B cell (primary cell): ENCODE measurements at regions not wholly inside any gene's neighbourhood (a gene's known extent, or its start where the extent isn't known, plus 50 kb on each side); places are given as distances from the start of the nearest gene placed in this dataset.

Experiments used
- ATAC-seq: fragments of 200-7000 bp; cut with Tn5 transposase; one replicate; pipeline ENCODE4 v1.10.0; 2021; ENCODE audit warnings: low read depth, mild to moderate bottlenecking, moderate number of reproducible peaks, moderate library complexity
- CTCF ChIA-PET: fragments of 350-600 bp; sonication (Branson Sonifier 250); formaldehyde crosslinking; loops from one replicate; lab custom pipeline; 2021; ENCODE audit warnings: antibody characterized with exemption, inconsistent platforms; lab: Charles Lee
- POLR2A ChIA-PET: fragments of 350-600 bp; sonication (Branson Sonifier 250); formaldehyde crosslinking; loops from one replicate; lab custom pipeline; 2021; ENCODE audit warnings: antibody characterized with exemption; lab: Charles Lee
- DNase-seq: peaks from one replicate; pipeline ENCODE4 v3.0.0; 2013
- H2AFZ ChIP-seq: 2 replicates; pipeline ENCODE4 v1.6.1; 2012; ENCODE audit warnings: mild to moderate bottlenecking, low read depth, low read length; ENCODE audit not compliant: insufficient read depth, poor library complexity, severe bottlenecking
- H3K27ac ChIP-seq, 2 donors: 1 replicate in 1 of 2; 2 replicates in 1 of 2; pipeline ENCODE4 v1.5.1; 2012 to 2013; ENCODE audit warnings: low read length in 2 of 2, mild to moderate bottlenecking in 2 of 2, moderate library complexity in 1 of 2
- H3K27me3 ChIP-seq, 4 experiments: fragments of 200-600 bp in 1 of 4; sonication (generic) in 1 of 4; replicated peaks in 1 of 4; 1 replicate in 2 of 4; 2 replicates in 2 of 4; pipeline versions ENCODE4 v1.6.1 to v1.7.0; 2013 to 2016; ENCODE audit warnings: low read length in 3 of 4, mild to moderate bottlenecking in 2 of 4, mixed read lengths in 1 of 4, moderate library complexity in 1 of 4; ENCODE audit not compliant: insufficient read depth in 4 of 4, control insufficient read depth in 3 of 4; ENCODE audit errors: control extremely low read depth in 1 of 4
- H3K36me3 ChIP-seq, 2 experiments: replicated peaks in 1 of 2; 1 replicate in 1 of 2; 2 replicates in 1 of 2; pipeline versions ENCODE4 v1.6.1 to v1.7.1; 2013; ENCODE audit warnings: low read length in 1 of 2; ENCODE audit not compliant: insufficient read depth in 2 of 2, control insufficient read depth in 1 of 2; ENCODE audit errors: control extremely low read depth in 1 of 2, extremely low read depth in 1 of 2
- H3K4me1 ChIP-seq, 2 donors: fragments of 200-600 bp in 1 of 2; sonication (generic) in 1 of 2; 1 replicate in 1 of 2; 2 replicates in 1 of 2; pipeline versions ENCODE4 v1.5.1 to v1.6.1; 2013 to 2017; ENCODE audit warnings: low read length in 2 of 2; ENCODE audit not compliant: control insufficient read depth in 2 of 2, insufficient read depth in 2 of 2
- H3K4me2 ChIP-seq: replicated peaks from 2 replicates; pipeline ENCODE3; 2012; ENCODE audit warnings: mild to moderate bottlenecking, low read depth, low read length; ENCODE audit not compliant: poor library complexity, severe bottlenecking
- H3K4me3 ChIP-seq, 5 experiments: fragments of 200-600 bp in 1 of 5; sonication (generic) in 1 of 5; 1 replicate in 3 of 5; 2 replicates in 2 of 5; pipeline versions ENCODE4 v1.5.1 to v1.7.0; 2011 to 2016; ENCODE audit warnings: low read length in 4 of 5, mild to moderate bottlenecking in 4 of 5, low read depth in 2 of 5, control low read depth in 1 of 5, moderate library complexity in 1 of 5; ENCODE audit not compliant: insufficient read depth in 1 of 5; ENCODE audit errors: control extremely low read depth in 1 of 5, extremely low read depth in 1 of 5
- H3K79me2 ChIP-seq: fragments of 200-600 bp; sonication (generic); one replicate; pipeline ENCODE4 v1.6.0; 2016; ENCODE audit warnings: low read length; ENCODE audit not compliant: control insufficient read depth, insufficient read depth
- H3K9ac ChIP-seq: fragments of 200-600 bp; sonication (generic); 2 replicates; pipeline ENCODE4 v1.6.1; 2017; ENCODE audit warnings: mild to moderate bottlenecking, low read length, moderate library complexity
- H3K9me3 ChIP-seq, 3 donors: one replicate each; pipeline versions ENCODE4 v1.6.1 to v1.7.1; 2013; ENCODE audit warnings: low read length in 2 of 3; ENCODE audit not compliant: control insufficient read depth in 2 of 3, insufficient read depth in 1 of 3; ENCODE audit errors: control extremely low read depth in 1 of 3
- H4K20me1 ChIP-seq: 2 replicates; pipeline ENCODE4 v1.6.0; 2012; ENCODE audit warnings: mild to moderate bottlenecking, low read length; ENCODE audit not compliant: insufficient read depth, control insufficient read depth, poor library complexity, severe bottlenecking
- H3K27ac Mint-ChIP-seq: one replicate; pipeline ENCODE4 v1.8.0; 2021; ENCODE audit warnings: mixed read lengths
- H3K27me3 Mint-ChIP-seq: one replicate; pipeline ENCODE4 v1.8.0; 2021; ENCODE audit warnings: mixed read lengths
- H3K4me1 Mint-ChIP-seq: one replicate; pipeline ENCODE4 v1.8.0; 2021; ENCODE audit warnings: mixed read lengths
- H3K4me3 Mint-ChIP-seq: one replicate; pipeline ENCODE4 v1.8.0; 2021; ENCODE audit warnings: mixed read lengths
- H3K9me3 Mint-ChIP-seq: one replicate; pipeline ENCODE4 v1.8.0; 2022; ENCODE audit warnings: mixed read lengths; ENCODE audit not compliant: insufficient read depth
- CTCF ChIP-seq: fragments of 200-600 bp; IDR thresholded peaks from one replicate; pipeline ENCODE4 v1.8.0; 2022; ENCODE audit warnings: antibody characterized with exemption, mild to moderate bottlenecking
- EZH2 ChIP-seq: IDR thresholded peaks from 2 replicates; pipeline ENCODE4 v1.6.1; 2012; ENCODE audit warnings: borderline replicate concordance, low read depth, mild to moderate bottlenecking, moderate library complexity, low read length; ENCODE audit not compliant: insufficient read depth, poor library complexity, severe bottlenecking
- whole genome bisulfite sequencing: methylation state at CpG from one replicate; pipeline ENCODE4 v1.1.5; 2013; ENCODE audit warnings: missing lambda C conversion rate; ENCODE audit not compliant: insufficient coverage; 5-methylcytosine and 5-hydroxymethylcytosine counted together
- intact Hi-C: fragments of 100-400 bp; cut with micrococcal nuclease; formaldehyde crosslinking; loops from one replicate; pipeline ENCODE4 v1.10.0; 2022

- intact Hi-C loops: no loop called here
- H3K4me1 Mint-ChIP-seq: no peaks in the 10 kb centered on the region
These were observed 390.1 kb downstream of the IL20RB start for GRCh38 chr3:137347817-137348368.

GRCh38 chr3:137348936-137349335, 391.2 kb downstream of the IL20RB start:
- ChIA-PET CTCF (no interaction called here), POLR2A (no interaction called here)
- H3K27me3 ChIP-seq: no peaks in the 10 kb centered on the region
- no peak overlapping the region for H3K9ac ChIP-seq
- H3K4me2 ChIP-seq: no peak overlapping the region
- no peak overlapping the region for H2AFZ ChIP-seq
- Mint-ChIP-seq H3K4me3 (no peak overlapping the region), H3K27me3 (no peaks in the 10 kb centered on the region), H3K27ac (no peak overlapping the region), H3K9me3 (peaks cover 2% of the 10 kb centered on the region), H3K4me1 (no peaks in the 10 kb centered on the region)
- intact Hi-C loops: no loop called here
- no peak overlapping the region for H3K4me3 ChIP-seq
- H3K4me1 ChIP-seq: no peaks in the 10 kb centered on the region
- WGBS: 71% methylated on average over 5 of the region's 7 CpGs
- ATAC-seq: no peak
- H3K27ac ChIP-seq: no peak overlapping the region
- H4K20me1 ChIP-seq: no peaks in the 10 kb centered on the region
- TF ChIP-seq CTCF (no peak), EZH2 (no peak)
- H3K9me3 ChIP-seq: peaks cover 0 to 9% (median 0%) of the 10 kb centered on the region in 3 donors
- DNase-seq: no peak
- H3K36me3 ChIP-seq: no peaks in the 10 kb centered on the region
- no peaks in the 10 kb centered on the region for H3K79me2 ChIP-seq

More at GRCh38 chr3:137347817-137348368, 390.1 kb downstream of the IL20RB start:
- ATAC-seq: no peak
- Histone ChIP-seq H3K4me3 (no peak overlapping the region), H3K27me3 (no peaks in the 10 kb centered on the region), H3K4me2 (no peak overlapping the region), H3K27ac (no peak overlapping the region), H3K36me3 (no peaks in the 10 kb centered on the region), H3K79me2 (no peaks in the 10 kb centered on the region), H3K9me3 (peaks cover 0 to 9% (median 0%) of the 10 kb centered on the region in 3 donors), H2AFZ (no peak overlapping the region), H4K20me1 (no peaks in the 10 kb centered on the region), H3K9ac (no peak overlapping the region), H3K4me1 (no peaks in the 10 kb centered on the region)
- Mint-ChIP-seq H3K27ac (no peak overlapping the region), H3K27me3 (no peaks in the 10 kb centered on the region), H3K9me3 (peaks cover 2% of the 10 kb centered on the region), H3K4me3 (no peak overlapping the region)
- ChIA-PET CTCF (no interaction called here), POLR2A (no interaction called here)
- TF ChIP-seq EZH2: no peak
- no peak for TF ChIP-seq CTCF
- WGBS: no CpG with 5 or more reads among the region's 1 CpG
- no peak for DNase-seq
